HTR-8/SVneo (cell line): ENCODE measurements at regions not wholly inside any gene's neighbourhood (a gene's known extent, or its start where the extent isn't known, plus 50 kb on each side); places are given as distances from the start of the nearest gene placed in this dataset.

Experiments used
- DNase-seq: peaks from one replicate; pipeline ENCODE4 v3.0.0; 2011; ENCODE audit warnings: low spot score, mixed read lengths; ENCODE audit not compliant: insufficient read length
- FAIRE-seq: peaks from 2 replicates; lab custom pipeline; 2011; peaks lifted over from hg19 to GRCh38; lab: Jason Lieb, UNC

GRCh38 chr10:78758176-78758575, 310.6 kb upstream of the ZMIZ1 start:
- FAIRE-seq (no peak), DNase-seq (no peak)

- DNase-seq (no peak), FAIRE-seq (no peak)
These were observed 309.2 kb upstream of the ZMIZ1 start for GRCh38 chr10:78759456-78760120.

GRCh38 chr10:78760463-78761310, 308.1 kb upstream of the ZMIZ1 start:
- FAIRE-seq = no peak
- DNase-seq = no peak

DNA sequence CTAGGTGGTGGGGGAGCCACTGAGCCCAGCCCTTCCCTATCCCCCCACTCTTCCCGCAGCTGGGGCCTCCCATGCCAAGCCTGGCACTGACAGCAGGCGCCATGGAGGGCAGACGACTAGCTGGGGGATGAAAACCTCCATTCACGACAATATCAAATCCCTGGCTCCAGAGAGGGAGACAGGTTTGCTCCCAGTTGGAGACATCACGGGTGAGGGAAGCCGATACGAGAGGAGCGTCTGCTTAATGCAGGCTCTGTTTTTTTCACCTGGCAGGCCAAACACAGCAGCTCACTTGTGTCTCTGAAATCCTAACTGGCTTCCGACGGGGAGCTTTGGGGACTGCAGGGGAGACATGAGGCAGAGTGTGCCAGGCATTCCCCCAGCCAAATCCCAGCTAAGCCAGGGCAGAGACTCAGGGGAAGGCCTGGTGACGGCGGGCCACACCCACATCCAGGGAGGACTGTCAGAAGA, 307.4 kb upstream of the ZMIZ1 start:
- FAIRE-seq (no peak), DNase-seq (no peak)

- no peak for DNase-seq
- FAIRE-seq = no peak
These were observed 306.6 kb upstream of the ZMIZ1 start for GRCh38 chr10:78762086-78762630.

DNA sequence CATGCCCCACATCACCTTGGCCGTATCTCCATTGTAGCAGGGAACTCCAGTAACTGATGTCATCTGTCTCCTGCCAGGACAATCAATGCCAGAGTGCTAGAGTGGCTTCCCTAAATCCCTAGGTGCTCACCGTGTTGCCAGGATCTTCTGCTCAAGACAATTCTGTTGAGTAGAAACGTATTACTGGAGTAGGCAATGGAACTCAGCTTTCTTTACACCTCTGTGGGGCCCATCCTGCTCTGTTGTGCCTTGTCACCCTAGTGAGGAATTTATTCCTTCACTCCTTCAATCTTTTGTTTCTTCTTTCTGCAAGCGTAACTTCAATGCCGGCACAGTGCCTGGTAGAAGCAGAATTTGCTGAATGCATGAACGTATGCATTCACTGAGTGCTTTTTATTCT, 305.5 kb upstream of the ZMIZ1 start:
- DNase-seq (no peak), FAIRE-seq (no peak)

DNA sequence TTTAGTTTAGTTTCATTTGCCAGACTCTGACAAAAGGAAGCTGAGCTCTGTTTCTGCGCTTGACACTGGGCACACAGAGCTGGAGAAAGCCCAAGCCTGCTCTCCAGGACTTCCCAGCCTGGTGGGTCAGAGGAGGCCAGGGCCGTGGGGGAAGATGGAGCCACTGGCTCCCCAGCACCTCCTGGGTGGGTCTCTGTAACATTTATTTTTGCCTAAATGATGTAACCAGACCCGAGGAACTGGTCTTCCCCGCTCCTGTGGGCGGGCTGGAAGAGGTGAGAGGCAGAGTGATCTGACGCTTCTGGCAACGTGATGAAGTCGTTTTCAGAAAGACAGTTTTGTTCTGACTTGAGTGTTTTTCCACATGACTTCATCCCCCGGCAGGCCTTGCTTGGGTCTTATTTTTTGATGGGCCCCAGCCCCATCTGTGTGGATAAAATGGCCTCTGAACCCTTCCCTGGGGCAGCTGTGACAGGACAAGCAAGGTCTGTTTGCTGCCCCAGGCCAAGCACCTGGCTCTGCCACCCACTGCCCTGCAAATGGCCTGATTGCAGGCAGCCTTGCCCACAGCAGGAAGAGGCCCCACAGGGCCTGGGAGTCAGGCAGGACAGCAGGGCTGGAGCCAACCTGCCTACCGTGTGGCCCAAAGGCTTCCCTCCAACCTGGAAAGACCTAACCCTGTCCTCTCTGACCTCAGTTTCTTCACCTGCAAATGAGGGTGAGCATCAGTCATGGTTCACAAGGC, 304.9 kb upstream of the ZMIZ1 start:
- no peak for FAIRE-seq

GRCh38 chr10:78764436-78764835, 304.3 kb upstream of the ZMIZ1 start:
- DNase-seq (no peak), FAIRE-seq (no peak)

More for the DNA sequence above, 304.9 kb upstream of the ZMIZ1 start:
- no peak for DNase-seq

DNA sequence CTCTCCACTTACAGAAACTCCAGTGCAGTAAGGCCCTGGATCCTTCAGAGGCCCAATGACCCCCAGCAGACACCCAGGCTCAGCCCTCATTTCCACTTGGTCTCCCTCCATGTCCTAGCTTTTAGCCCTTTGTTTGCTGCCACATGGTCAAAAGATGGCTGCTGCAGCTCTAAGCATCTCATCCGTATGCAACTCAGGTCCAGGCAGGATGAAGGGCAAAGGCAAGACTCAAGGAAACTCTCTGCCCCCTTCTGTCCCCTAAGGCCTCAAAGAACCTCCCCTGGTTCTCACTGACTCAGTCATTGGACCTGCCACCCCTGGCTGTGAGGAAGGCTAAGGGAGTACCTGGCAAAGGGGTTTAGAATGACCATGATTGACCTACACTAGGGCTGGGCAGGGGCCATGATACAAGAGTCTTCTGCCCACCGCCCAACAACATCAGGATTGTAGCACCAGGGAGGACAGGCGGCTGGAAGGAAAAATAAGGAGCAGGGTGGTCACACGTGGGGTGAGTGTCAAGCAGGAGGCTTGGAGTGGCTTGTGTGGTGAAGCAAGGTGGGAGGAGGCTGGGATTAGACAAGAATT, 303.8 kb upstream of the ZMIZ1 start:
- DNase-seq (no peak), FAIRE-seq (no peak)

GRCh38 chr10:78765726-78766335, 302.9 kb upstream of the ZMIZ1 start:
- FAIRE-seq (no peak), DNase-seq (no peak)

DNA sequence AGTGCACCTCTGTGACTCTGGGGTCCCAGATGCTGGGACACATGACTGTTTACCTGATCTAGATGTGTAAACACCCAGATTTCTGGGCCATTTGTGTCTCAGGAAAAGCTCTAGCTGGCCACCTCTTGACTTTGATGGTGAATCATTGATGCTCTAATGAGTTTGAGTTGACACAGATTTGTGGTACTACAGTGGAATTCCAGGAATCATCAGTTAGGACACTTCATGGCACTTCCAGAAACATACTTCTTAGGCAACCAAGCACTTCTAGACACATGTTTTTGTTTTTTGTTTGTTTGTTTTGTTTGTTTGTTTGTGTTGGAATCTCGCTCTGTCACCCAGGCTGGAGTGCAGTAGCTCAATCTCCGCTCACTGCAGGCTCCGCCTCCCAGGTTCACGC, 302.2 kb upstream of the ZMIZ1 start:
- FAIRE-seq (no peak), DNase-seq (no peak)

DNA sequence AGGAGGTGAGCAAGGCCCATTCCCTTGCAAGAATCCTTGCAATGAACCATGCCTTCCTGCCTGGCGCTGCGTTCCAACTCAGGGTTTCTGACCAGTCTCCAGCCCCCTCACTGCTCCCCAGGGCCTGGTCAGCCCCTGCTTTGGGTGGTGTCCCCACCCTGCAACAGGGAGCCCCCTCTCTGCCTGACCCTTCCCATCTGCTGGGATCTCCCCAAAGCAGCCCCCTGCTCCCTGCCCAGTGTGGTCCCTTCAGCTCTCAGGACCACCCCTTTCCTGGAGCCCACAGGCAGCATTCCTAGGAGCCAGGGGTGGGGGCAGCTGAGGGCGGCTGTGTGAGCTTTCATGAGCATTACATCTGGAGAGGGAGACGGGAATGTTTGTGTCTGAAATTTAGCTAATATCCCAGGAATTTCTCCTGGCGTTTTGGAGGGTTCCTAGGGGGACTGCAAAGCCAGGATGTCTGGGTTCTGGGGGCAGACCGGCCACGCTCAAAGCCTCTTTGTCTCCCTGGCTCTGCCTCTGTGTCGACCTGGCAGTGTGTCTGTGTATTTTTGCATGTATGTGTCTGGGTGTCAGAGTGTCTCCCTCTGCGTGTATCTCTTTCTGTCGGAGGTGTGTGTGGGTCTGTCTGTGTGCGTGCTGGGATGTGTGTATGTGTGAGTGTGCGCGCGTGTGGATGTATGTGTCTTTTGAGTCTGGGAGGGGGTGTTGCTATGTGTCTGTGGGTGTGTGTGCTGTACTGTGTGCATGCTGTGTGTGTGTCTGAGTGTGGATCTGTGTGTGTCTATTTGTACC, 300.5 kb upstream of the ZMIZ1 start:
- DNase-seq = no peak
- peak; percentile 60 for FAIRE-seq

DNA sequence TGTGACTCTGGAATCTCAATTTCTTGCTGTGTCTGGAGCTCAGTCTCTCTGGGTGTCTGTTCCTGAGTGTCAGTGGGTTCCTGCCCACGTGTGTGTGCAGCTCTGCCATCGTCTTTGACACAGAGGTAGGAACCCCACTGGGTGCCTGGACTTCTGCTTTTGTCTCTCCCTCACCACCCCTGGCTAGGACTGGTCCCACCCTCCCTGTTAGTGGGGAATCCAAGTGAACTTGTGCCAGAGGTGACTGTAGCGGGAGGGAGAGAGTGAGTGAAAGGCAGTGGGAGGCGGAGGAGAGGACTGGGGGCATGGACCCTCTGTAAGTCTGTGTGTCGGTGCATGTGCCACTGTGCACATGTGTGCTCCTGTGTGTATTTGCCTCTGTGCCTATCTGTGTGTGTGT, 299.9 kb upstream of the ZMIZ1 start:
- DNase-seq (no peak), FAIRE-seq (no peak)

DNA sequence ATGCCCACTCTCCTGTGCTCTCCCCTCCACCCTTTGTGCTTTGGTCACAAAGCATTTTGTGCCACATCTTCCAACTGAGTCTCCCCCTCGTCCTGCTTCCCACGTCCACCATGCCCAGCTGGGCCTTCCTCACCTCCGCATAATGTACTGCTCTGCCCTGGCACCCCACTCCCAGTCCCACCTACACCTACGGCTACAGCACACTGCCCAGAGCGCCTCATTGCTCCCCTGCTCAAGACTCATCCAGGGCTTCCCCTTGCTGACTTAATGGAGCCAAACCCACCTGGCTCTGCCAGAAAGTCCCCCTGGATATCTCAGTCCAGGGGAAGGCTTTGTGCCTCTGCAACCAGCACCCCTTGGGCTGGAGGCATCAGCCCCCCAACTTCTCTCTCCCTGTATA, 299.2 kb upstream of the ZMIZ1 start:
- DNase-seq (no peak), FAIRE-seq (no peak)

DNA sequence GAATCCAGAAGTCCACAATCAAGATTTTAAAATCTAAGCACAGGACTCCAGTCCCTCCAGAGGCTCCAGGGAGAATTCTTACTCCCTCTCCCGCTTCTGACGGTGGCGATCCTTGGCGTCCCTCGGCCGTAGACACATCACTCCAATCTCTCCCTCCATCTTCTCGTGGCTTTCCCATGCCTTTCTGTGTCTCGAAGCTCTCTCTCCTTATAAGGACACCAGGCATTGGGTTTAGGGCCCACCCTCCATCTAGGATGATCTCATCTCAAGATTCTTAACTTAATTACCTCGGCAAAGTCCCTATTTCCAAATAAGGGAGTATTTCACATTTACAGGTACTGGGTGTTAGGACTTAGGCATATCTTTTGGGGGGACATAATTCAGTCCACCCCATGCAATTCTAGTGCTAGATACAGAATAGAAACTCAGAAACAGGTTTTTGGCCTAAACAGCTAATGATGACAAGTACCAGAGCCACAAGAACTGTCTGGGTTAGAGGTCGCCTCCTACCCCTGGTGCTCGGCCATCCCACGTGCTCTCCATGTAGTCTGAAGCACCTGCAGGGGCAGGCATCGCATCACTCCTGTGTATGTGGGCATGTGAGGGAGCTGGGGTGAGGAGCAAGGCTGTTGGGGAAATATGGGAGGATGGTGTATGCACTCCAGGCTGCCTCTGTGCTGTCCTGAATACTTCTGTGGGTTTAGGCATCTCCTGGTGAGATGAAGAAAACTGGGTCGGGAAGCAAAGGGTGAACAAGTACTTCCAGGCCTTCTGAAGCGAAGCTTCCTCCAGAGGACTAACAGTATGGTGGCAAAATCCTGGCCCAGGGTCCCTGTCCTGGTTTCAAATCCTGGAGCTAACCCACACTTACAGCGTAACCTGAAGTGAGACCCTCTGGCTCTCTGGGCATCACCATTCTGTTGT, 298.3 kb upstream of the ZMIZ1 start:
- FAIRE-seq = no peak
- no peak for DNase-seq

GRCh38 chr10:78771260-78771659, 297.5 kb upstream of the ZMIZ1 start:
- FAIRE-seq = no peak

DNA sequence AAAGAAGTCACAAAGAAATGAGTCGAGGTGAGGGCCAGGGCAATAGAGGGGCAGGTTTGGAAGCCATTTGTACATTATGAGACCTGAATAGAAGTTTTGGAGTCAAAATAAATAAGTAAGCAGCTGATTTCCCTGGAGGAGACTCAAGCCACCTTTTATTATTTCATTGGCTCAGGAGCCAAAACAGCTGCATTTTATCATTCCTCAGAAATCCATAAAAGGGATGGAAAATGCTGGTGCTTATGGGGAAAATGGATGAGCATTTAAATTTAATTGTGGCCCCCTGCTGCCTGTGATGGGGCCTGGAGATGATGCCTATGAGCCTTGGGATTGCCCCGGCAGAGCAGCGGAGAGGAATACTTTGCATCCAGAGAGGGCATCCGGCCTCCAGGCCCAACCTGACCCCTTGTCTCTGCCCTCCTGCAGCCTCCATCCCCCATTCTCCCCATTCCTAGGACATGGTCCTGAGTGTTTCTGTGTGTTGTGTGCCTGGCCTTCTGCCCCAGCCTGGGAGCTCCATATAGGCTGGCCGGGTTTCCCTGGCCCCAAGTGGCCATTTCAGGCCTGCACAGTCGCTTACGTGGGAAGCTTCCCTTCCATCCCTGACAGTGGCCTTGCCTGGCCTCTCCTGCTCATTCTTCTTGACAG, 296.8 kb upstream of the ZMIZ1 start:
- no peak for FAIRE-seq
- DNase-seq = no peak

More at GRCh38 chr10:78771260-78771659, 297.5 kb upstream of the ZMIZ1 start:
- no peak for DNase-seq
